Central memory CD8-positive, alpha-beta T cell (primary cell): ENCODE measurements at regions not wholly inside any gene's neighbourhood (a gene's known extent, or its start where the extent isn't known, plus 50 kb on each side); places are given as distances from the start of the nearest gene placed in this dataset.
"Not testable (repeated sequence)": the region's sequence is repeated elsewhere in the genome, so short reads cannot be mapped to it uniquely, and the experiment has no call there.

ENCODE experiments used
- ATAC-seq: fragments of 150-1000 bp; cut with Tn5 transposase; replicated peaks from 2 replicates; pipeline ENCODE4 v1.10.0; 2022; ENCODE audit warnings: mild to moderate bottlenecking, moderate FRiP score, moderate number of reproducible peaks; ENCODE audit not compliant: poor library complexity, severe bottlenecking; ENCODE audit errors: extremely low read depth
- DNase-seq, 2 donors: peaks; one replicate each; pipeline ENCODE4 v3.0.0; 2021; ENCODE audit warnings: low spot score in 2 of 2
- H3K27ac Mint-ChIP-seq: one replicate; pipeline ENCODE4 v1.8.0; 2022; ENCODE audit warnings: low read depth, mild to moderate bottlenecking, moderate library complexity, mixed read lengths
- H3K27me3 Mint-ChIP-seq: one replicate; pipeline ENCODE4 v1.8.0; 2022; ENCODE audit warnings: mixed read lengths
- H3K36me3 Mint-ChIP-seq: one replicate; pipeline ENCODE4 v1.8.0; 2022; ENCODE audit warnings: mild to moderate bottlenecking, moderate library complexity, mixed read lengths; ENCODE audit not compliant: insufficient read depth
- H3K4me1 Mint-ChIP-seq: one replicate; pipeline ENCODE4 v1.8.0; 2022; ENCODE audit warnings: mixed read lengths
- H3K4me3 Mint-ChIP-seq: one replicate; pipeline ENCODE4 v1.8.0; 2022; ENCODE audit warnings: mild to moderate bottlenecking, moderate library complexity, mixed read lengths
- H3K9me3 Mint-ChIP-seq: one replicate; pipeline ENCODE4 v1.8.0; 2022; ENCODE audit warnings: mixed read lengths

DNA sequence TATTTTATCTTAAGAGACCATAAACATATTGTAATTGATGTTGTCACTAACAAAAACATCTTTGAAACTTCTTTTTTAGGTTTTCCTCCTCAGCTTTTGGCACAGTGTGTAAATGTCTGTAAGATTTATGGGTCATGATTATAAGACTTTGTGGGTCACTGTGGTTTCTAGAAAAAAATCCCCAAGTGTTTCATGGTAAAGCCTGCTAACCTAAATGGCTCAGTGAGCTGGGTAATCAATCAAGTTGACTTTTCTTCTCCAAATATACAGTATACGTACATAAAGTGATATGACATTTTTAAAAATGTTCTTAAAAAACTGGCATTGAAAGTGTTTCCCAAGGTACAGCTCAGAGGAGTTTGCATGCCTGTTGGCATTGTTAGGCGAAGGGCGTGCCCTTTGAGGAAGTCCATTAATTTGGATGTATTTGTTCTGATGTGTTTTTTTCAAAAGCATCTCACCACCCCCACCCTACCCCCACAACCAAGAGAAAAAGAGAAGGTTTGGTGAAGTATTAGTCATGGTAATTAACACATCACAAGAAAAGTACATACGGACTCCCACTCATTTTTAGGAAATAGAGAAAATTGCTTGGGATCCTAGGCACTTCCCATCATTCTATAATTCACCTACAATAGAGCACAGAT is 385.4 kb upstream of the LRRC3B start:
- Mint-ChIP-seq H3K36me3 (no peaks in the 10 kb centered on the region), H3K9me3 (peaks cover 6% of the 10 kb centered on the region), H3K27me3 (no peaks in the 10 kb centered on the region), H3K4me3 (no peak overlapping the region), H3K4me1 (no peaks in the 10 kb centered on the region), H3K27ac (no peak overlapping the region)
- DNase-seq (no peak), ATAC-seq (no peak)

DNA sequence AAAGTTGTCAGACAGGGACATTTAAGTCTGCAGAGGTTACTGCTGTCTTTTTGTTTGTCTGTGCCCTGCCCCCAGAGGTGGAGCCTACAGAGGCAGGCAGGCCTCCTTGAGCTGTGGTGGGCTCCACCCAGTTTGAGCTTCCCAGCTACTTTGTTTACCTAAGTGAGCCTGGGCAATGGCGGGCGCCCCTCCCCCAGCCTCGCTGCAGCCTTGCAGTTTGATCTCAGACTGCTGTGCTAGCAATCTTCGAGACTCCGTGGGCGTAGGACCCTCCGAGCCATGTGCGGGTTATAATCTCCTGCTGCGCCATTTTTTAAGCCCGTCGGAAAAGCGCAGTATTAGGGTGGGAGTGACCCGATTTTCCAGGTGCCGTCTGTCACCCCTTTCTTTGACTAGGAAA is 378.0 kb upstream of the LRRC3B start:
- not testable (repeated sequence) for DNase-seq, H3K27me3 Mint-ChIP-seq, ATAC-seq, H3K27ac Mint-ChIP-seq, H3K4me1 Mint-ChIP-seq, H3K9me3 Mint-ChIP-seq, H3K36me3 Mint-ChIP-seq, H3K4me3 Mint-ChIP-seq

DNA sequence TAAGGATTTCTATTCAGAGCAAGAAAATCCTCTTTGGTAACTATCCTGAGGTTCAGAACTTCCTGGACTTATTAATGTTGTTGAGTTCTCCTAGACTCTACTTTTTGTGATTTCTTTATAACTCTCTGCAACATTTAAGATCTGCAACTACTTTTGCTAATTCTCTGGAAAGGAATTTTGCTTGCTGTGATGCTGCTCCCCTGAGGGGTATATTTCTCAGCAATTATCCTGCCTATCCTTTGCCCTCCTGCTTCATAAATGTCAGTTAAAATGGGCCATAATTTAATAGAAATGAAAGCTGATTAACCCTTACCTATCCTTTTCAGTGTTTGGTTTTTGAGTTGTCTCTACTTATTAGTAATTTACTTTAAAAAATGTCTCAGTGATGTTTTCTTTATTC is 377.3 kb upstream of the LRRC3B start:
- H3K4me1 Mint-ChIP-seq, result no peaks in the 10 kb centered on the region
- no peak overlapping the region for H3K27ac Mint-ChIP-seq
- H3K4me3 Mint-ChIP-seq, result no peak overlapping the region
- ATAC-seq, result no peak
- H3K9me3 Mint-ChIP-seq, result peaks cover 5% of the 10 kb centered on the region
- DNase-seq, result no peak
- H3K27me3 Mint-ChIP-seq, result no peaks in the 10 kb centered on the region
- peaks cover 2% of the 10 kb centered on the region for H3K36me3 Mint-ChIP-seq

- no peak for ATAC-seq
- no peak overlapping the region for H3K4me3 Mint-ChIP-seq
- peaks cover 2% of the 10 kb centered on the region for H3K36me3 Mint-ChIP-seq
- H3K9me3 Mint-ChIP-seq, result peaks cover 11% of the 10 kb centered on the region
- H3K4me1 Mint-ChIP-seq, result no peaks in the 10 kb centered on the region
- no peaks in the 10 kb centered on the region for H3K27me3 Mint-ChIP-seq
- no peak overlapping the region for H3K27ac Mint-ChIP-seq
- no peak for DNase-seq
Observed at GRCh38 chr3:26246901-26247300, 375.7 kb upstream of the LRRC3B start.

GRCh38 chr3:26247712-26248111 is 374.9 kb upstream of the LRRC3B start:
- ATAC-seq, result no peak
- H3K4me3 Mint-ChIP-seq, result no peak overlapping the region
- H3K27me3 Mint-ChIP-seq, result no peaks in the 10 kb centered on the region
- peaks cover 2% of the 10 kb centered on the region for H3K36me3 Mint-ChIP-seq
- H3K4me1 Mint-ChIP-seq, result no peaks in the 10 kb centered on the region
- no peak overlapping the region for H3K27ac Mint-ChIP-seq
- DNase-seq, result no peak
- H3K9me3 Mint-ChIP-seq, result peaks cover 11% of the 10 kb centered on the region

DNA sequence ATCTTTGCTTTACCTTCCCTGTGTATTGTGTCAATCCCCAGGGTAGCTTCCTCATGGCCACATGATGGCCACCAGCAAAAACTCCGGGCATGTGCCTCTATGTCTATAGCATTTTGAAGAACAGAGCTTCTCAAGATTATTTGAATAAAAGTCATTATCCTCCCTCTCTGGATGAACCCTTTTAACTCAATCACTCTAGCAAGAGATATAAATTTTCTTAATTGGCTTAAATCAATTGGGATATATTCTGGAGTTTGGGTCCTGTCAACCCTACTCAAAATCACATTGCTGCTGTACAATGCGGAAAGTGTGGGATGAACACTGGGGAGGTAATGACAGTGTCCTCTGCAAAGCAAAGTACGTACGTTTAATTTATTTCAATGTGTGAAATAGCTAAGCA is 370.6 kb upstream of the LRRC3B start:
- H3K4me1 Mint-ChIP-seq, result no peaks in the 10 kb centered on the region
- H3K27ac Mint-ChIP-seq, result no peak overlapping the region
- ATAC-seq (no peak), DNase-seq (no peak)
- H3K36me3 Mint-ChIP-seq, result no peaks in the 10 kb centered on the region
- H3K9me3 Mint-ChIP-seq, result peaks cover 5% of the 10 kb centered on the region
- no peaks in the 10 kb centered on the region for H3K27me3 Mint-ChIP-seq
- no peak overlapping the region for H3K4me3 Mint-ChIP-seq

DNA sequence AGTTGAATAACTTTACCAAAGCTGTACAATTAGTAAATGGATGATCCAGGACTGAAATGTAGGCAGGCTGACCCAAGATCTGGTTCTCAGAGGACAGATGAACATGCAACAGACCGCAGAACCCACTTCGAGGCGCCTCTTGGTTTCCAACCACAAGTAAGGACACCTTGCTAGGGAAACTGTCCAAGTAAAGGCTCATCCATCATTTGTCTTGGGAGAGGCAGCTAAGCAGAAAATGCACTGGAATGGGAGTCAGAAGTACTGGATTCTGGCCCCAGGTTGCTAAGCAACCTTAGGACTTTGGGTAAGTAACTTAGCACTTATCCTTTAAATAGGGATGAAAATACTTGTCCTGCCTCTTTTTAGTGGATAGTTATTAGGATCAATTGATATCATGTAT is 366.3 kb upstream of the LRRC3B start:
- Mint-ChIP-seq H3K36me3 (no peaks in the 10 kb centered on the region), H3K4me3 (no peak overlapping the region), H3K4me1 (no peaks in the 10 kb centered on the region), H3K9me3 (peaks cover 10% of the 10 kb centered on the region), H3K27ac (no peak overlapping the region), H3K27me3 (no peaks in the 10 kb centered on the region)
- no peak for DNase-seq
- no peak for ATAC-seq

GRCh38 chr3:26259176-26259575 is 363.4 kb upstream of the LRRC3B start:
- ATAC-seq (no peak), DNase-seq (no peak)
- no peak overlapping the region for H3K27ac Mint-ChIP-seq
- peaks cover 10% of the 10 kb centered on the region for H3K9me3 Mint-ChIP-seq
- H3K27me3 Mint-ChIP-seq, result no peaks in the 10 kb centered on the region
- H3K36me3 Mint-ChIP-seq, result no peaks in the 10 kb centered on the region
- H3K4me1 Mint-ChIP-seq, result no peaks in the 10 kb centered on the region
- no peak overlapping the region for H3K4me3 Mint-ChIP-seq

DNA sequence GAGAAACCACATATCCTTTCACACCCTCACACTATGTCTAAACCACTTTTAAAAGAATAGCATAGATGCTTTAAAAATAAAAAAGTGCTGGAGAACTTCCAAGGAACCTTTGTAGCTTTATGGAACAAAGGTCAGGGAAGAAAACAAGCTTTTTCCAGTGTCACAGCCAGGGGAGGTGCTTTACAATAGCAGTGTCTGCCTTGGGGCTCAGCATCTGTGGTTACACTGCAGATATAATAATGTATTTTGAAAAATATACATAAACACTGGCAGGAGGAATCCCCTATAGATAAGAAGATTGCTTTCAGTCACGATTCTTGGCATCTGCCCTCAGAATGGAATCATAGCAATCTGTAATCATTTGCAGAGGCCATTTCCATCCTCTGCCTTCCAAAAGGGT is 362.4 kb upstream of the LRRC3B start:
- Mint-ChIP-seq H3K36me3 (no peaks in the 10 kb centered on the region), H3K9me3 (peaks cover 10% of the 10 kb centered on the region), H3K27ac (no peak overlapping the region), H3K4me1 (no peaks in the 10 kb centered on the region), H3K4me3 (no peak overlapping the region), H3K27me3 (no peaks in the 10 kb centered on the region)
- no peak for DNase-seq
- ATAC-seq, result no peak

DNA sequence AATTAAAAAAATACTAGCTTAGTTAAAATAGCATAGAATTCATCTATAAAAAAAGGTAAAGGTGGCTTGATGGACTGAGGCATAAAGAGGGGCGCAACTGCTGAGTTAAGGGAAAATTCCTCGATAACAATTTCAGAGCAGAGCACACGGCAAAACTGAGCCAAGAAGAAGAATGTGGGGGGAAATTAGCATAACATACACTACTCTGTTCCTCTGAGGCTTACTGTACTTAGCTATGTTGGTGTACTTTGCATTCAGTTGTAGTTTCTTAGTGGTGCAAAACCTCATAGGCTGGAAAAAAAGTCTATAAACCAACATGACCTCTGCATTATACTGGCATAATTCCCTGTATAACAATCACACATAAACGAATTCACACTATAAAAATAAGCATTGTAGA is 357.9 kb upstream of the LRRC3B start:
- H3K36me3 Mint-ChIP-seq, result no peaks in the 10 kb centered on the region
- H3K27ac Mint-ChIP-seq, result no peak overlapping the region
- no peak for DNase-seq
- no peaks in the 10 kb centered on the region for H3K4me1 Mint-ChIP-seq
- no peak overlapping the region for H3K4me3 Mint-ChIP-seq
- no peaks in the 10 kb centered on the region for H3K9me3 Mint-ChIP-seq
- ATAC-seq, result no peak
- no peaks in the 10 kb centered on the region for H3K27me3 Mint-ChIP-seq

- H3K9me3 Mint-ChIP-seq, result no peaks in the 10 kb centered on the region
- DNase-seq (no peak), ATAC-seq (no peak)
- H3K4me3 Mint-ChIP-seq, result no peak overlapping the region
- no peaks in the 10 kb centered on the region for H3K27me3 Mint-ChIP-seq
- no peaks in the 10 kb centered on the region for H3K4me1 Mint-ChIP-seq
- no peaks in the 10 kb centered on the region for H3K36me3 Mint-ChIP-seq
- no peak overlapping the region for H3K27ac Mint-ChIP-seq
Observed at GRCh38 chr3:26271848-26272247, 350.7 kb upstream of the LRRC3B start.

- H3K9me3 Mint-ChIP-seq, result no peaks in the 10 kb centered on the region
- H3K36me3 Mint-ChIP-seq, result no peaks in the 10 kb centered on the region
- DNase-seq (no peak), ATAC-seq (no peak)
- no peaks in the 10 kb centered on the region for H3K27me3 Mint-ChIP-seq
- no peak overlapping the region for H3K27ac Mint-ChIP-seq
- no peak overlapping the region for H3K4me3 Mint-ChIP-seq
- no peaks in the 10 kb centered on the region for H3K4me1 Mint-ChIP-seq
Observed at GRCh38 chr3:26273196-26273595, 349.4 kb upstream of the LRRC3B start.

- no peaks in the 10 kb centered on the region for H3K4me1 Mint-ChIP-seq
- ATAC-seq (no peak), DNase-seq (no peak)
- no peaks in the 10 kb centered on the region for H3K36me3 Mint-ChIP-seq
- H3K4me3 Mint-ChIP-seq, result no peak overlapping the region
- H3K9me3 Mint-ChIP-seq, result peaks cover 23% of the 10 kb centered on the region
- no peak overlapping the region for H3K27ac Mint-ChIP-seq
- no peaks in the 10 kb centered on the region for H3K27me3 Mint-ChIP-seq
Observed at GRCh38 chr3:26279091-26279490, 343.5 kb upstream of the LRRC3B start.

DNA sequence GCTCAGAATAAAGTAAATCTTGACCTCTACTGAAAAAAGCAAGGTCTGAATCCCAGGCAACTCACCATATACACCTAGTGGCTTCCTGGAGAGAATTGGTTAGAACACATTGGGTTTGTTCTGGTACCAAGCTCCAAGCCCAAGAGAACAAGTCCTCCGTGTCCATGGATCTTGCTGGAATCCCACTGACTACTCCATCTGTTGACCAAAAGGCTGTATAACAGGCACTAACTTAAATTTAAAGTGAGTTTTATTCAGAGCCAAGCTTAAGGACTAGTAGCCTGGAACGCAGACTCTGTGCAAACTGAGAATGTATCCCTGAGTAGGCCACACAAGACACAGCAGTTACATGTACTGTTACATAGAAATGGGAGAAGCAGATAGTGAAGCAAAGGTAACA is 342.1 kb upstream of the LRRC3B start:
- no peak overlapping the region for H3K4me3 Mint-ChIP-seq
- no peaks in the 10 kb centered on the region for H3K36me3 Mint-ChIP-seq
- no peaks in the 10 kb centered on the region for H3K27me3 Mint-ChIP-seq
- no peak overlapping the region for H3K27ac Mint-ChIP-seq
- H3K9me3 Mint-ChIP-seq, result peaks cover 29% of the 10 kb centered on the region
- ATAC-seq (no peak), DNase-seq (no peak)
- no peaks in the 10 kb centered on the region for H3K4me1 Mint-ChIP-seq
